Muscle of leg (tissue), 3 donors: ENCODE measurements at regions not wholly inside any gene's neighbourhood (a gene's known extent, or its start where the extent isn't known, plus 50 kb on each side); places are given as distances from the start of the nearest gene placed in this dataset.

Source experiments
- DNase-seq: peaks from one replicate; pipeline ENCODE4 v3.0.0; 2013
- H3K27ac ChIP-seq: one replicate; pipeline ENCODE4 v1.5.1; 2013; ENCODE audit warnings: mild to moderate bottlenecking, low read length, control low read depth
- H3K27me3 ChIP-seq: one replicate; pipeline ENCODE4 v1.6.1; 2013; ENCODE audit warnings: low read length; ENCODE audit not compliant: control insufficient read depth, insufficient read depth
- H3K36me3 ChIP-seq: one replicate; pipeline ENCODE4 v1.6.1; 2013; ENCODE audit warnings: low read length; ENCODE audit not compliant: control insufficient read depth, insufficient read depth
- H3K4me1 ChIP-seq: one replicate; pipeline ENCODE4 v1.6.1; 2013; ENCODE audit warnings: low read length; ENCODE audit not compliant: control insufficient read depth, insufficient read depth
- H3K4me3 ChIP-seq: one replicate; pipeline ENCODE4 v1.5.1; 2013; ENCODE audit warnings: low read length, control low read depth
- H3K9me3 ChIP-seq: replicated peaks from 2 replicates; pipeline ENCODE4 v1.6.1; 2013; ENCODE audit warnings: low read depth, low read length; ENCODE audit not compliant: control insufficient read depth
- WGBS: methylation state at CpG from one replicate; pipeline ENCODE4 v1.1.5; 2013; ENCODE audit warnings: missing lambda C conversion rate; ENCODE audit not compliant: insufficient coverage; 5-methylcytosine and 5-hydroxymethylcytosine counted together

GRCh38 chr1:87930796-87931195 lies 602.1 kb downstream of the LMO4 start:
- Histone ChIP-seq H3K36me3 (no peaks in the 10 kb centered on the region), H3K9me3 (no peaks in the 10 kb centered on the region), H3K27ac (no peak overlapping the region), H3K4me1 (no peaks in the 10 kb centered on the region), H3K27me3 (no peaks in the 10 kb centered on the region), H3K4me3 (no peak overlapping the region)
- WGBS: no CpG with 5 or more reads among the region's 1 CpG
- DNase-seq: no peak

GRCh38 chr1:87933171-87933570 lies 604.5 kb downstream of the LMO4 start:
- no peaks in the 10 kb centered on the region for H3K4me1 ChIP-seq
- 95% methylated on average over 2 of the region's 6 CpGs for WGBS
- no peak overlapping the region for H3K4me3 ChIP-seq
- DNase-seq: no peak
- no peak overlapping the region for H3K27ac ChIP-seq
- no peaks in the 10 kb centered on the region for H3K9me3 ChIP-seq
- H3K27me3 ChIP-seq: no peaks in the 10 kb centered on the region
- no peaks in the 10 kb centered on the region for H3K36me3 ChIP-seq

- H3K4me1 ChIP-seq: no peaks in the 10 kb centered on the region
- H3K36me3 ChIP-seq: no peaks in the 10 kb centered on the region
- no peaks in the 10 kb centered on the region for H3K9me3 ChIP-seq
- H3K4me3 ChIP-seq: no peak overlapping the region
- no CpG with 5 or more reads among the region's 2 CpGs for WGBS
- H3K27ac ChIP-seq: no peak overlapping the region
- DNase-seq: no peak
- H3K27me3 ChIP-seq: no peaks in the 10 kb centered on the region
Observed at GRCh38 chr1:87935130-87935529, 606.5 kb downstream of the LMO4 start.

DNA sequence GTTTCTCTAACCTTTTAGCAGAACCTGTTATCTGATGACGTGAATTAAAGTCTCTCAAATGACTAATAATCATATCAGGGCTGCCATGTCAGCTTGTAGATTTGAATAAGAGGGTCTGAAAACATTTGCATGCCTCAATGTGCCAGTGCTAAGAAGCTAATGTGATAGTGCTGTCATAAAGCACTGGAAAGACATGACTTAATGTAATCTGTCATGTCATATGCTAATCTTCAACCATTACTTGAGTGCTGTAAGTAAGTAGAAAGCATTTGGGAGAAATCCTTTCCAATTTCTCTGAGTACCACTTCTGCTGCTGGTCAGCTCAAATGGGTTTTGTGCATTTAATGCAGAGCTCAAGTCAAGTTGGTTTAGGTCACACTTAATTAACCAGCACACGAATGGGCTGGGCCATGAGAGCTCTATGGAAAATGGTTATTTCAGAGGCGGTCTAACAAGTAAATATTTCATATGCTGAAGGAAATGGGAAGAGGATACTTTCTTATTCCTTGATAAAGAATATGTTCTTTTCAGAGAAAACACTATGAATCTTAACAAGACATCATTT lies 609.2 kb downstream of the LMO4 start:
- no peak for DNase-seq
- H3K36me3 ChIP-seq: no peaks in the 10 kb centered on the region
- H3K27ac ChIP-seq: no peak overlapping the region
- H3K9me3 ChIP-seq: no peaks in the 10 kb centered on the region
- H3K4me1 ChIP-seq: no peaks in the 10 kb centered on the region
- H3K4me3 ChIP-seq: no peak overlapping the region
- H3K27me3 ChIP-seq: no peaks in the 10 kb centered on the region
- WGBS: no CpG with 5 or more reads among the region's 3 CpGs

- H3K27ac ChIP-seq: no peak overlapping the region
- no peaks in the 10 kb centered on the region for H3K36me3 ChIP-seq
- no peaks in the 10 kb centered on the region for H3K9me3 ChIP-seq
- WGBS: no CpG with 5 or more reads among the region's 2 CpGs
- DNase-seq: no peak
- no peaks in the 10 kb centered on the region for H3K27me3 ChIP-seq
- H3K4me3 ChIP-seq: no peak overlapping the region
- no peaks in the 10 kb centered on the region for H3K4me1 ChIP-seq
Observed at GRCh38 chr1:87938631-87939030, 610.0 kb downstream of the LMO4 start.

DNA sequence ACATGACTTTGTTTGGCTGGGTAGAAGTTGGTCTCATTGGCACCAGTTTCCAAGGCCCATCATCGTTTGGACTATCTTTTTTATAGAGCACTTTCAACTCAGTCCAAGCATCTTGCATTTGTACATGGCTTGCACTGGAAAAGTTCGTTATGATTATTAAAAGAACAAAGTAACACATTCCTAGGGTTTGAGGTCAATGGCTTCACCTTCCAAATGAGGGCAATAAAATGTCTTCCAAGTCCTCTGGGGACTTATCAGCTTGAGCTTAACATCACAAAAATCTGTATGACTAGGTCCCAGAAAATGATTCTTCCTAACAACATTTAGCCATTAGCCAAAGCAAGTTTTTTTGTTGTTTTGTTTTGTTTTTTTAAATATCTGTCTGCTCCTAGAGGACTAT lies 610.8 kb downstream of the LMO4 start:
- DNase-seq: peak; percentile 44
- WGBS: no CpG with 5 or more reads among the region's 2 CpGs
- H3K27me3 ChIP-seq: no peaks in the 10 kb centered on the region
- no peak overlapping the region for H3K4me3 ChIP-seq
- no peaks in the 10 kb centered on the region for H3K4me1 ChIP-seq
- no peaks in the 10 kb centered on the region for H3K9me3 ChIP-seq
- H3K36me3 ChIP-seq: no peaks in the 10 kb centered on the region
- no peak overlapping the region for H3K27ac ChIP-seq

DNA sequence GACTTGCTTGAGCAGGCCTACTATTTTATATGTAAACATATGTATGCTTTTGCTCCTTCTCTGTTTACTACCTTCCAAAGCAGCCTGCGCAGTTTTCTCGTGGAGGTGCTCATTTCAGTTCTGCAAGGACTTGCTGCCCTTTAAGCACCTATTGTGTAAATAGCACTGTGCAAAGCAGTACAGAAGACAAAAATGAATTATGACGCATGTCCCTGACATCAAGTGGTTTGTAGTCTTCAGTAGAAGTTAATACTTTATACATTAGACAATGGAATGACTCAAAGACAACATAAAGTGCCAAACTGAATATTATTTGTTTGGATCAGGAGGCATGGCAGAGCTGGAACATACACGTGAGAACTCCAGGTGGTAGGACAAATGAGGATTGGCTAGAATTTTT lies 611.7 kb downstream of the LMO4 start:
- no peaks in the 10 kb centered on the region for H3K36me3 ChIP-seq
- no peak for DNase-seq
- no peaks in the 10 kb centered on the region for H3K27me3 ChIP-seq
- 90% methylated on average over 2 of the region's 4 CpGs for WGBS
- H3K4me1 ChIP-seq: no peaks in the 10 kb centered on the region
- no peak overlapping the region for H3K4me3 ChIP-seq
- H3K27ac ChIP-seq: no peak overlapping the region
- no peaks in the 10 kb centered on the region for H3K9me3 ChIP-seq

DNA sequence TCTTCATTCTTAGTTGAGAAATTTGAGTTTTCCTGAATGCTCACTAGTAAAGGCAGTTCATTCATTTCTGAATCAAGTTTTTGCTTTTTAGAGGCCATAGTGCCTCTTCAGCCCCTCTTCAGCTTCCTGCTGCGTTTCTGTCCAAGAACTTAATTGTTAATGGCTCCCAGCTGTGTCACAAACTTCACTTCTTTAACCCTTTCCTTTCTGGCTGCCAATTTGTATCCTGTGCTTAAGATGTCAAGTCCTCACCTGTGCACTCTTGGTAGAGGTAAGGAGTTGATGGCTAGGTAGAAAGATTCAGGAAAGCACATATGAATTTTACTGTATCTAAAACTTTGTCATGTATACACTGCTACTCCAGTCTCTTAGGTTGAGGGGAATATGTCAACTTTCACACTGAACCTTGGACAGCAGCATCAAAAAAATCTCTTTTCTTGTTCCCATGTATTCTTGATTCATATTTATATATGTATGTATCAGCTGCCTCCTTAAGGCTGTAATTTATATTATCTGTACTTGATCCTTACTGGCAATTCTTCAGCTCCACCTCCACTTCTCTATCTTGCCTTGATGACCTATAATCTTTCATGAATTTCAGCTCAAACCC lies 612.8 kb downstream of the LMO4 start:
- Histone ChIP-seq H3K4me3 (no peak overlapping the region), H3K27ac (no peak overlapping the region), H3K36me3 (no peaks in the 10 kb centered on the region), H3K4me1 (no peaks in the 10 kb centered on the region), H3K9me3 (no peaks in the 10 kb centered on the region), H3K27me3 (no peaks in the 10 kb centered on the region)
- 0% methylated on average over 1 of the region's 1 CpG for WGBS
- peak; percentile 66 for DNase-seq

DNA sequence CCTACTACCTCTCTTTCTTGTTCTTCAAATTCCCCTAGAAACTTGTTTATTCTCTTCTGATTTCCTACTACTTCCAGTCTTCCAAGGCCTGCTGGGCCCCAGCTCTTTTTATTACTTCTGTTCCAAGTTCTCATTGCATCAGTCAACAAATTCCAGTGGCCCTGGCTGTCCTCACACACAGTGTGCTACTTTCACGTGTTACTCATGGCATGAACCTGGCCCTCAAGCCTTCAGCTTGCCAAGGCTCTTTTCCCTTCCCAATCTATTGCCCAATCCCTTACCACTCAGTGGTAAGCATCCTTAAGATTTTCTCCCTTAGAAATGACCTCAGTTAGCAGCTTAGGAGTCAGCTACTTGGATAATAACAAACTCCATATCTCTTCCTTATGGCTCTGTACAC lies 613.5 kb downstream of the LMO4 start:
- no peaks in the 10 kb centered on the region for H3K9me3 ChIP-seq
- no peaks in the 10 kb centered on the region for H3K27me3 ChIP-seq
- no peak overlapping the region for H3K27ac ChIP-seq
- WGBS: 17% methylated on average over 1 of the region's 1 CpG
- H3K36me3 ChIP-seq: no peaks in the 10 kb centered on the region
- H3K4me3 ChIP-seq: no peak overlapping the region
- DNase-seq: no peak
- H3K4me1 ChIP-seq: no peaks in the 10 kb centered on the region

- no peak for DNase-seq
- Histone ChIP-seq H3K36me3 (no peaks in the 10 kb centered on the region), H3K4me1 (peaks cover 6% of the 10 kb centered on the region), H3K4me3 (no peak overlapping the region), H3K27me3 (no peaks in the 10 kb centered on the region), H3K9me3 (no peaks in the 10 kb centered on the region), H3K27ac (no peak overlapping the region)
- no CpG with 5 or more reads among the region's 3 CpGs for WGBS
Observed at GRCh38 chr1:87949711-87950110, 621.0 kb downstream of the LMO4 start.

DNA sequence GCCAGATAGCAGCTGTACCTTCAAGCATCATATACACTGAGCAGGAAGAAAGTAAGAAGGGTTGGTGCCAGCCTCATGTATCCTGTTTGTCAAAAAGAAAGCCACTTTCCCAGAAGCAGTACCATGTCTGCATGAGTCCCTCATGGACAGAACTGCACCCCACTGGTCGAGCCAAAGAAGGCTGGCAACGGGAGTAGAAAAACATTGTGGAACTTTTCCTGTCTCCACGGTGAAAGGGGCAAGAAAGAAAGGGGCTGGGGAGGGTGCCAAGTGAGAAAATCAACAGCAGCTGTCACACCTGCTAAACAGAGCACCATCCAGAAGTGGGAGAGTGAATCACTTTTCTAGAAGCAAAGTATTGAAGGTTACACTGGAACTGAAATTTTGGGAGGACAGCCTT lies 621.7 kb downstream of the LMO4 start:
- H3K27ac ChIP-seq: no peak overlapping the region
- no peaks in the 10 kb centered on the region for H3K27me3 ChIP-seq
- H3K4me3 ChIP-seq: no peak overlapping the region
- no peaks in the 10 kb centered on the region for H3K36me3 ChIP-seq
- WGBS: no CpG with 5 or more reads among the region's 3 CpGs
- no peak for DNase-seq
- H3K9me3 ChIP-seq: no peaks in the 10 kb centered on the region
- H3K4me1 ChIP-seq: peaks cover 6% of the 10 kb centered on the region
